Spleen (tissue), 11 donors: ENCODE measurements at regions not wholly inside any gene's neighbourhood (a gene's known extent, or its start where the extent isn't known, plus 50 kb on each side); places are given as distances from the start of the nearest gene placed in this dataset.

ENCODE experiments used
- DNase-seq: peaks from one replicate; pipeline ENCODE4 v3.0.0-alpha.2; 2020
- H3K27ac ChIP-seq, 8 donors: fragments of 200-600 bp; sonication (generic) in 7 of 8; 1 replicate in 4 of 8; 2 replicates in 4 of 8; pipeline versions ENCODE4 v1.5.0 to v1.8.0; 2016 to 2021; ENCODE audit warnings: inconsistent platforms in 4 of 8, mild to moderate bottlenecking in 4 of 8, moderate library complexity in 1 of 8
- H3K27me3 ChIP-seq, 7 donors: fragments of 200-600 bp; sonication (generic) in 6 of 7; replicated peaks in 1 of 7; 1 replicate in 4 of 7; 2 replicates in 3 of 7; pipeline versions ENCODE4 v1.5.0 to v1.8.0; 2016 to 2021; ENCODE audit warnings: inconsistent platforms in 3 of 7, mild to moderate bottlenecking in 1 of 7
- H3K36me3 ChIP-seq, 6 donors: fragments of 200-600 bp; sonication (generic) in 5 of 6; 1 replicate in 4 of 6; 2 replicates in 2 of 6; pipeline versions ENCODE4 v1.5.0 to v1.8.0; 2016 to 2021; ENCODE audit warnings: inconsistent platforms in 2 of 6
- H3K4me1 ChIP-seq, 6 donors: fragments of 200-600 bp; sonication (generic) in 5 of 6; 1 replicate in 3 of 6; 2 replicates in 3 of 6; pipeline versions ENCODE4 v1.5.0 to v1.8.0; 2016 to 2021; ENCODE audit warnings: inconsistent platforms in 3 of 6
- H3K4me3 ChIP-seq, 8 donors: fragments of 200-600 bp; sonication (generic) in 7 of 8; 1 replicate in 4 of 8; 2 replicates in 4 of 8; pipeline versions ENCODE4 v1.5.0 to v1.8.0; 2016 to 2021; ENCODE audit warnings: inconsistent platforms in 4 of 8, mild to moderate bottlenecking in 4 of 8, moderate library complexity in 2 of 8
- H3K9me3 ChIP-seq, 8 donors: fragments of 200-600 bp; sonication (generic) in 7 of 8; 1 replicate in 4 of 8; 2 replicates in 4 of 8; pipeline versions ENCODE4 v1.5.0 to v1.8.0; 2016 to 2021; ENCODE audit warnings: inconsistent platforms in 4 of 8
- POLR2A ChIP-seq, 3 donors: fragments of 450-650 bp; IDR thresholded peaks; one replicate each; pipeline ENCODE4 v1.5.1; 2017; ENCODE audit warnings: antibody characterized with exemption in 3 of 3, mild to moderate bottlenecking in 1 of 3
- POLR2AphosphoS5 ChIP-seq, 3 donors: sonication (generic); formaldehyde crosslinking; IDR thresholded peaks; one replicate each; pipeline ENCODE4 v1.5.1; 2017; ENCODE audit warnings: antibody characterized with exemption in 3 of 3
- WGBS, 5 donors: extraction: QIAGEN DNeasy Blood & Tissue Kit in 3 of 5; methylation state at CpG; one replicate each; pipeline versions ENCODE4 v1.1.5 to v1.1.7; 2013 to 2018; 5-methylcytosine and 5-hydroxymethylcytosine counted together
- intact Hi-C: fragments of 100-400 bp; cut with DNase I; formaldehyde crosslinking; loops from one replicate; pipeline ENCODE4 v1.15.0; 2023; ENCODE audit warnings: low total_unique reads
- TF ChIP-seq, protein P1 (sequence below), 11 experiments: fragments of 200-600 bp in 7 of 11; fragments of 450-650 bp in 4 of 11; sonication (generic) in 4 of 11; IDR thresholded peaks in 8 of 11; conservative IDR thresholded peaks in 3 of 11; 1 replicate in 7 of 11; 2 replicates in 4 of 11; pipeline versions ENCODE4 v1.4.0 to v1.8.0; 2016 to 2021; ENCODE audit warnings: antibody characterized with exemption in 11 of 11, inconsistent platforms in 4 of 11, mild to moderate bottlenecking in 1 of 11
- donor health status: healthy with polysubstance abuse.
- donor health status: DM: no; HTN: no; CAD: no; lungs with moderate emphysema.
- donor health status: DM: no; HTN: no; CAD: no.
- donor health status: Bipolar disorder and iron deficiency.
- donor health status: healthy.
- donor health status: DM: no; HTN: no; CAD: no.
- donor health status: DM: yes; HTN: yes; CAD: no.

DNA sequence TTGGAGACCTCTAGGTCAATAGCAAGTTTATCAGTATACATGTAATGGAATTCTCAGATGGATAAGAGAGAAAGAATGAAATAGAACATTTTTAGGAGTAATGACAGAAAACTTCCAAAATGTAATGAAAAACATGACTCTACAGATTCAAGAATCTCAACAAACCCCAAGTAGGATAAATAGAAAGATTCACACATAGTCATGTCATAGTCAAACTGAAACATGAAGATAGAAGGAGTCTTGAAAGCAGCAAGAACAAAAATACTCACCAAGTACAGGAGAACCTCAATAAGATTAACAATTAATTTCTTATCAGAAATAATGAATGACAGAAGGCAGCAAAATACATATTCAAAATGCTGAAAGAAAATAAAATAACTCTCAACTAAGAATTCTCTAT is 164.5 kb downstream of the SPATA31D1 start:
- no peak for DNase-seq
- no peaks in the 10 kb centered on the region for H3K4me1 ChIP-seq
- H3K36me3 ChIP-seq = no peaks in the 10 kb centered on the region
- intact Hi-C loops = no loop called here
- H3K9me3 ChIP-seq = no peaks in the 10 kb centered on the region
- no peak overlapping the region for H3K4me3 ChIP-seq
- H3K27ac ChIP-seq = no peak overlapping the region
- no peak for TF ChIP-seq POLR2AphosphoS5 (IDR thresholded peaks at IDR 0.05)
- no peak for TF ChIP-seq POLR2A (IDR thresholded peaks at IDR 0.05)
- TF ChIP-seq, protein P1, sequence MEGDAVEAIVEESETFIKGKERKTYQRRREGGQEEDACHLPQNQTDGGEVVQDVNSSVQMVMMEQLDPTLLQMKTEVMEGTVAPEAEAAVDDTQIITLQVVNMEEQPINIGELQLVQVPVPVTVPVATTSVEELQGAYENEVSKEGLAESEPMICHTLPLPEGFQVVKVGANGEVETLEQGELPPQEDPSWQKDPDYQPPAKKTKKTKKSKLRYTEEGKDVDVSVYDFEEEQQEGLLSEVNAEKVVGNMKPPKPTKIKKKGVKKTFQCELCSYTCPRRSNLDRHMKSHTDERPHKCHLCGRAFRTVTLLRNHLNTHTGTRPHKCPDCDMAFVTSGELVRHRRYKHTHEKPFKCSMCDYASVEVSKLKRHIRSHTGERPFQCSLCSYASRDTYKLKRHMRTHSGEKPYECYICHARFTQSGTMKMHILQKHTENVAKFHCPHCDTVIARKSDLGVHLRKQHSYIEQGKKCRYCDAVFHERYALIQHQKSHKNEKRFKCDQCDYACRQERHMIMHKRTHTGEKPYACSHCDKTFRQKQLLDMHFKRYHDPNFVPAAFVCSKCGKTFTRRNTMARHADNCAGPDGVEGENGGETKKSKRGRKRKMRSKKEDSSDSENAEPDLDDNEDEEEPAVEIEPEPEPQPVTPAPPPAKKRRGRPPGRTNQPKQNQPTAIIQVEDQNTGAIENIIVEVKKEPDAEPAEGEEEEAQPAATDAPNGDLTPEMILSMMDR (IDR thresholded peaks at IDR 0.05 in 8 of 11, conservative IDR thresholded peaks at IDR 0.05 in 3 of 11) = no peak
- no peaks in the 10 kb centered on the region for H3K27me3 ChIP-seq

DNA sequence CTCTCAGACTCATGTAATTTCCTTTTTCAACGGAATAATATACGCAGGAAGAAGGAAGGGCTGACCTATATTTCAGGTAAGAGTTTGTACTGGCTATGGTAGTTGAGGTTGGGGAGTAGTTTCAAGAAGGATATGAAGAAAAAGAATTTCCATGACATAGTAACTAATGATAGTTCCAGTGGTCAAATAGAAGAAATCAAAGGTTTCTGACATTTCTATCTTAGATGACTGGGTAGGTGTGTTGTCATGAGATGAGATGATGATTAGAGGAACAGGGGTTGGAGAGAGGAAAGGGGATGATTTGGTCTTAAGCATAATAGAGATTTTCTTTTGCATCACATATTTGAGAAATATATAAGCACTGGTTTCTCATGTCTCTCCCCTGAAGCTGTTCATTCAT is 166.0 kb downstream of the SPATA31D1 start:
- Histone ChIP-seq H3K4me1 (no peaks in the 10 kb centered on the region), H3K27me3 (no peaks in the 10 kb centered on the region), H3K4me3 (no peak overlapping the region), H3K36me3 (no peaks in the 10 kb centered on the region), H3K27ac (no peak overlapping the region), H3K9me3 (no peaks in the 10 kb centered on the region)
- no peak for DNase-seq
- TF ChIP-seq, protein P1 (IDR thresholded peaks at IDR 0.05 in 8 of 11, conservative IDR thresholded peaks at IDR 0.05 in 3 of 11) = no peak
- no peak for TF ChIP-seq POLR2A (IDR thresholded peaks at IDR 0.05)
- TF ChIP-seq POLR2AphosphoS5 (IDR thresholded peaks at IDR 0.05) = no peak
- intact Hi-C loops = no loop called here
- WGBS, 5 donors = 75 to 91% (median 78%) methylated on average over 2 of the region's 2 CpGs

DNA sequence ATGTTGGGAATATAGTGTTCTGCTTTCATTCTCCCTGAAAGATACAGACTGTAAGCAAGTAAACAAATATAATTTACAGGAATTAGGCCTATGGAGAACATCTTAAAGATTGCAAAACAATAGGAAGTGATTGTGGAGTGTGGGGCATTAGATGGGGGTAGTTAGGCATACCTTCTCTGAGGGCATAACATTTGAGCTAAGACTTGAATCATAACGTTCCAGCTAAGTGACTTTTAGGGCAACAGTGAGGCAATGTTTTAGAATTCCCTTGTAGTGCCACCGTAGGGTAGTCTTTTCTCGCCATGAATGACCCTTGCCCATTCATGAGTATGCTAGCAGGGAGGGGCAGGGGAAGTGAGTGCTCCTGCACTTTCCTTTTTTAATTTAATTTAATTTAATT is 173.3 kb downstream of the SPATA31D1 start:
- 80 to 92% (median 87%) methylated on average over 3 of the region's 3 CpGs for WGBS, 5 donors
- Histone ChIP-seq H3K9me3 (peaks cover 0 to 2% (median 0%) of the 10 kb centered on the region in 8 donors), H3K27ac (no peak overlapping the region), H3K27me3 (no peaks in the 10 kb centered on the region), H3K36me3 (no peaks in the 10 kb centered on the region), H3K4me3 (no peak overlapping the region), H3K4me1 (no peaks in the 10 kb centered on the region)
- intact Hi-C loops = no loop called here
- no peak for DNase-seq
- TF ChIP-seq, protein P1 (IDR thresholded peaks at IDR 0.05 in 8 of 11, conservative IDR thresholded peaks at IDR 0.05 in 3 of 11) = no peak
- TF ChIP-seq POLR2A (IDR thresholded peaks at IDR 0.05) (no peak), POLR2AphosphoS5 (IDR thresholded peaks at IDR 0.05) (no peak)

DNA sequence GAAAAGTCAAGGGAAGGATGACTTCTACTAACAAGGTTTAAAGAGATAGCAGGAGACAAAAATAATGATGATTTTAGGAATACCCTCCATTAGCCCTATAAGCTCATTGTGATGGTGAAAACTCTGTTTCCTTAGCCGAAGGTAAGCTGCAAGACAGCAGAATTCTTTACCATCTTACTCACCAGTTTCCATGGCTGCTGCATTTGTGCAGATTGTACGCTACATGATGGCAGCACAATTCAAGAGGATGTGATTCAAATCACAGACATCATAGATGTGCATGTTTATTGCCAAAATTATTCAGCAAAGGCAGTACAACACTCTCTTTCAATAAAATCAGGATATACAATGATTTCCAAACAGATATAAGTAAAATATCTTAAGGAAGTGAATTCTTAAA is 175.6 kb downstream of the SPATA31D1 start:
- no peak for DNase-seq
- H3K36me3 ChIP-seq = no peaks in the 10 kb centered on the region
- H3K9me3 ChIP-seq = peaks cover 0 to 2% (median 0%) of the 10 kb centered on the region in 8 donors
- H3K27me3 ChIP-seq = no peaks in the 10 kb centered on the region
- intact Hi-C loops = no loop called here
- H3K4me1 ChIP-seq = no peaks in the 10 kb centered on the region
- no peak overlapping the region for H3K4me3 ChIP-seq
- H3K27ac ChIP-seq = no peak overlapping the region
- TF ChIP-seq POLR2A (IDR thresholded peaks at IDR 0.05) (no peak), POLR2AphosphoS5 (IDR thresholded peaks at IDR 0.05) (no peak)
- TF ChIP-seq, protein P1 (IDR thresholded peaks at IDR 0.05 in 8 of 11, conservative IDR thresholded peaks at IDR 0.05 in 3 of 11) = no peak
- 82 to 91% (median 88%) methylated on average over 2 of the region's 2 CpGs for WGBS, 5 donors
